Activated CD8-positive, alpha-beta memory T cell treated with anti-CD3 and anti-CD28 coated beads, Interleukin-2, amount 10 ng/mL, durations not matched to agents 7 days and 5 days (primary cell): ENCODE measurements at regions not wholly inside any gene's neighbourhood (a gene's known extent, or its start where the extent isn't known, plus 50 kb on each side); places are given as distances from the start of the nearest gene placed in this dataset.

ENCODE experiments used
- ATAC-seq: fragments of 150-1000 bp; cut with Tn5 transposase; one replicate; pipeline ENCODE4 v1.10.0; 2021; ENCODE audit warnings: moderate library complexity
- CTCF ChIA-PET: fragments of 350-600 bp; sonication (Branson Sonifier 250); formaldehyde crosslinking; loops from one replicate; lab custom pipeline; 2021; ENCODE audit warnings: antibody characterized with exemption; lab: Charles Lee
- DNase-seq: peaks from one replicate; pipeline ENCODE4 v3.0.0-alpha.2; 2020
- H3K27ac Mint-ChIP-seq: one replicate; pipeline ENCODE4 v1.8.0; 2021; ENCODE audit warnings: mild to moderate bottlenecking, mixed read lengths
- H3K27me3 Mint-ChIP-seq: one replicate; pipeline ENCODE4 v1.8.0; 2021; ENCODE audit warnings: mixed read lengths
- H3K36me3 Mint-ChIP-seq: one replicate; pipeline ENCODE4 v1.8.0; 2021; ENCODE audit warnings: mild to moderate bottlenecking, mixed read lengths
- H3K4me1 Mint-ChIP-seq: one replicate; pipeline ENCODE4 v1.8.0; 2021; ENCODE audit warnings: mixed read lengths
- H3K4me3 Mint-ChIP-seq: one replicate; pipeline ENCODE4 v1.8.0; 2021; ENCODE audit warnings: mild to moderate bottlenecking, moderate library complexity, mixed read lengths
- H3K9me3 Mint-ChIP-seq: one replicate; pipeline ENCODE4 v1.8.0; 2022; ENCODE audit warnings: low read depth, mixed read lengths

- no peak overlapping the region for H3K4me3 Mint-ChIP-seq
- no peaks in the 10 kb centered on the region for H3K36me3 Mint-ChIP-seq
- CTCF ChIA-PET = no interaction called here
- ATAC-seq (no peak), DNase-seq (no peak)
- H3K27ac Mint-ChIP-seq = no peak overlapping the region
- H3K4me1 Mint-ChIP-seq = no peaks in the 10 kb centered on the region
- no peaks in the 10 kb centered on the region for H3K9me3 Mint-ChIP-seq
- H3K27me3 Mint-ChIP-seq = no peaks in the 10 kb centered on the region
These were observed 118.8 kb upstream of the LHCGR start for GRCh38 chr2:48874282-48874681.

- no peaks in the 10 kb centered on the region for H3K27me3 Mint-ChIP-seq
- H3K4me3 Mint-ChIP-seq = no peak overlapping the region
- no peak for ATAC-seq
- H3K36me3 Mint-ChIP-seq = no peaks in the 10 kb centered on the region
- no peaks in the 10 kb centered on the region for H3K4me1 Mint-ChIP-seq
- no peaks in the 10 kb centered on the region for H3K9me3 Mint-ChIP-seq
- H3K27ac Mint-ChIP-seq = no peak overlapping the region
- DNase-seq = no peak
- CTCF ChIA-PET = no interaction called here
These were observed 118.1 kb upstream of the LHCGR start for GRCh38 chr2:48873666-48874065.

GRCh38 chr2:48870942-48871341, 115.4 kb upstream of the LHCGR start:
- DNase-seq (no peak), ATAC-seq (no peak)
- no peaks in the 10 kb centered on the region for H3K27me3 Mint-ChIP-seq
- H3K27ac Mint-ChIP-seq = no peak overlapping the region
- no peaks in the 10 kb centered on the region for H3K4me1 Mint-ChIP-seq
- no peaks in the 10 kb centered on the region for H3K9me3 Mint-ChIP-seq
- H3K4me3 Mint-ChIP-seq = no peak overlapping the region
- H3K36me3 Mint-ChIP-seq = no peaks in the 10 kb centered on the region
- CTCF ChIA-PET = no interaction called here

GRCh38 chr2:48870503-48870902, 115.0 kb upstream of the LHCGR start:
- CTCF ChIA-PET = no interaction called here
- Mint-ChIP-seq H3K27me3 (no peaks in the 10 kb centered on the region), H3K27ac (no peak overlapping the region), H3K4me1 (no peaks in the 10 kb centered on the region), H3K4me3 (no peak overlapping the region), H3K36me3 (no peaks in the 10 kb centered on the region), H3K9me3 (no peaks in the 10 kb centered on the region)
- no peak for DNase-seq
- no peak for ATAC-seq

- Mint-ChIP-seq H3K4me1 (no peaks in the 10 kb centered on the region), H3K9me3 (no peaks in the 10 kb centered on the region), H3K4me3 (no peak overlapping the region), H3K27me3 (no peaks in the 10 kb centered on the region), H3K36me3 (no peaks in the 10 kb centered on the region), H3K27ac (no peak overlapping the region)
- CTCF ChIA-PET = no interaction called here
- DNase-seq = no peak
- no peak for ATAC-seq
These were observed 110.2 kb upstream of the LHCGR start for GRCh38 chr2:48865704-48866103.

GRCh38 chr2:48860380-48860779, 104.9 kb upstream of the LHCGR start:
- DNase-seq (no peak), ATAC-seq (no peak)
- H3K27me3 Mint-ChIP-seq = no peaks in the 10 kb centered on the region
- no peak overlapping the region for H3K27ac Mint-ChIP-seq
- H3K4me1 Mint-ChIP-seq = no peaks in the 10 kb centered on the region
- CTCF ChIA-PET = no interaction called here
- H3K4me3 Mint-ChIP-seq = no peak overlapping the region
- H3K36me3 Mint-ChIP-seq = no peaks in the 10 kb centered on the region
- H3K9me3 Mint-ChIP-seq = no peaks in the 10 kb centered on the region

- no peak overlapping the region for H3K4me3 Mint-ChIP-seq
- no peaks in the 10 kb centered on the region for H3K9me3 Mint-ChIP-seq
- ATAC-seq (no peak), DNase-seq (no peak)
- no peaks in the 10 kb centered on the region for H3K4me1 Mint-ChIP-seq
- CTCF ChIA-PET = no interaction called here
- no peaks in the 10 kb centered on the region for H3K36me3 Mint-ChIP-seq
- no peaks in the 10 kb centered on the region for H3K27me3 Mint-ChIP-seq
- no peak overlapping the region for H3K27ac Mint-ChIP-seq
These were observed 101.1 kb upstream of the LHCGR start for GRCh38 chr2:48856657-48857056.

- Mint-ChIP-seq H3K27me3 (no peaks in the 10 kb centered on the region), H3K4me3 (no peak overlapping the region), H3K36me3 (no peaks in the 10 kb centered on the region), H3K27ac (no peak overlapping the region), H3K4me1 (no peaks in the 10 kb centered on the region), H3K9me3 (no peaks in the 10 kb centered on the region)
- no peak for ATAC-seq
- DNase-seq = no peak
- CTCF ChIA-PET = no interaction called here
These were observed 100.6 kb upstream of the LHCGR start for GRCh38 chr2:48856144-48856543.

- Mint-ChIP-seq H3K4me3 (no peak overlapping the region), H3K27ac (no peak overlapping the region), H3K27me3 (no peaks in the 10 kb centered on the region), H3K36me3 (no peaks in the 10 kb centered on the region), H3K4me1 (no peaks in the 10 kb centered on the region), H3K9me3 (no peaks in the 10 kb centered on the region)
- ATAC-seq (no peak), DNase-seq (no peak)
- CTCF ChIA-PET = no interaction called here
These were observed 99.6 kb upstream of the LHCGR start for GRCh38 chr2:48855142-48855541.

- Mint-ChIP-seq H3K27me3 (no peaks in the 10 kb centered on the region), H3K4me3 (no peak overlapping the region), H3K9me3 (no peaks in the 10 kb centered on the region), H3K4me1 (no peaks in the 10 kb centered on the region), H3K36me3 (no peaks in the 10 kb centered on the region), H3K27ac (no peak overlapping the region)
- ATAC-seq = no peak
- CTCF ChIA-PET = no interaction called here
- DNase-seq = no peak
These were observed 99.2 kb upstream of the LHCGR start for GRCh38 chr2:48854681-48855080.

- no peak overlapping the region for H3K4me3 Mint-ChIP-seq
- no peaks in the 10 kb centered on the region for H3K4me1 Mint-ChIP-seq
- DNase-seq (no peak), ATAC-seq (no peak)
- no peak overlapping the region for H3K27ac Mint-ChIP-seq
- no peaks in the 10 kb centered on the region for H3K27me3 Mint-ChIP-seq
- CTCF ChIA-PET = no interaction called here
- H3K36me3 Mint-ChIP-seq = no peaks in the 10 kb centered on the region
- H3K9me3 Mint-ChIP-seq = no peaks in the 10 kb centered on the region
These were observed 97.4 kb upstream of the LHCGR start for GRCh38 chr2:48852938-48853337.

GRCh38 chr2:48851161-48851560, 95.6 kb upstream of the LHCGR start:
- CTCF ChIA-PET = no interaction called here
- no peak for ATAC-seq
- H3K4me3 Mint-ChIP-seq = no peak overlapping the region

GRCh38 chr2:48849770-48850169, 94.2 kb upstream of the LHCGR start:
- H3K27ac Mint-ChIP-seq = no peak overlapping the region
- CTCF ChIA-PET = no interaction called here
- ATAC-seq = no peak
- no peaks in the 10 kb centered on the region for H3K4me1 Mint-ChIP-seq
- no peak overlapping the region for H3K4me3 Mint-ChIP-seq
- no peaks in the 10 kb centered on the region for H3K36me3 Mint-ChIP-seq
- H3K9me3 Mint-ChIP-seq = no peaks in the 10 kb centered on the region
- H3K27me3 Mint-ChIP-seq = no peaks in the 10 kb centered on the region
- DNase-seq = no peak

More at GRCh38 chr2:48851161-48851560, 95.6 kb upstream of the LHCGR start:
- no peak for DNase-seq
- Mint-ChIP-seq H3K4me1 (no peaks in the 10 kb centered on the region), H3K27ac (no peak overlapping the region), H3K27me3 (no peaks in the 10 kb centered on the region), H3K9me3 (no peaks in the 10 kb centered on the region), H3K36me3 (no peaks in the 10 kb centered on the region)

- Mint-ChIP-seq H3K4me1 (no peaks in the 10 kb centered on the region), H3K9me3 (no peaks in the 10 kb centered on the region), H3K4me3 (no peak overlapping the region), H3K36me3 (no peaks in the 10 kb centered on the region), H3K27ac (no peak overlapping the region), H3K27me3 (no peaks in the 10 kb centered on the region)
- CTCF ChIA-PET = no interaction called here
- DNase-seq (no peak), ATAC-seq (no peak)
These were observed 90.2 kb upstream of the LHCGR start for GRCh38 chr2:48845684-48846083.

- Mint-ChIP-seq H3K36me3 (no peaks in the 10 kb centered on the region), H3K9me3 (no peaks in the 10 kb centered on the region), H3K27me3 (no peaks in the 10 kb centered on the region), H3K4me3 (no peak overlapping the region), H3K4me1 (no peaks in the 10 kb centered on the region), H3K27ac (no peak overlapping the region)
- ATAC-seq (no peak), DNase-seq (no peak)
- CTCF ChIA-PET = no interaction called here
These were observed 89.1 kb upstream of the LHCGR start for GRCh38 chr2:48844417-48845155.
